GM12865 (cell line): ENCODE measurements at regions not wholly inside any gene's neighbourhood (a gene's known extent, or its start where the extent isn't known, plus 50 kb on each side); places are given as distances from the start of the nearest gene placed in this dataset.

Experiments
- DNase-seq: peaks from one replicate; pipeline ENCODE4 v3.0.0; 2010; ENCODE audit warnings: low read depth
- H3K4me3 ChIP-seq: 2 replicates; pipeline ENCODE4 v1.5.1; 2011; ENCODE audit warnings: mild to moderate bottlenecking, low read depth, low read length, control low read depth
- CTCF ChIP-seq: IDR thresholded peaks from 2 replicates; pipeline ENCODE4 v1.5.1; 2011; ENCODE audit warnings: low read length, control low read depth, low read depth, inconsistent platforms; ENCODE audit not compliant: insufficient read depth; ENCODE audit errors: missing control alignments

- no peak for DNase-seq
- no peak overlapping the region for H3K4me3 ChIP-seq
- TF ChIP-seq CTCF, result no peak
Observed at GRCh38 chr4:111454961-111455360, 690.3 kb upstream of the FAM241A start.

- H3K4me3 ChIP-seq, result no peak overlapping the region
- TF ChIP-seq CTCF, result no peak
- no peak for DNase-seq
Observed at GRCh38 chr4:111464251-111465045, 680.8 kb upstream of the FAM241A start.

GRCh38 chr4:111466811-111467604 is 678.2 kb upstream of the FAM241A start:
- DNase-seq, result no peak
- no peak for TF ChIP-seq CTCF
- no peak overlapping the region for H3K4me3 ChIP-seq

GRCh38 chr4:111475001-111475400 is 670.3 kb upstream of the FAM241A start:
- no peak for DNase-seq
- TF ChIP-seq CTCF, result no peak
- H3K4me3 ChIP-seq, result no peak overlapping the region

GRCh38 chr4:111475666-111476065 is 669.6 kb upstream of the FAM241A start:
- no peak for TF ChIP-seq CTCF
- no peak for DNase-seq
- H3K4me3 ChIP-seq, result no peak overlapping the region

- no peak for TF ChIP-seq CTCF
- DNase-seq, result no peak
- no peak overlapping the region for H3K4me3 ChIP-seq
Observed at GRCh38 chr4:111480510-111480909, 664.7 kb upstream of the FAM241A start.
